ENCODE measurements at regions not wholly inside any gene's neighbourhood (a gene's known extent, or its start where the extent isn't known, plus 50 kb on each side); places are given as distances from the start of the nearest gene placed in this dataset.

DNA sequence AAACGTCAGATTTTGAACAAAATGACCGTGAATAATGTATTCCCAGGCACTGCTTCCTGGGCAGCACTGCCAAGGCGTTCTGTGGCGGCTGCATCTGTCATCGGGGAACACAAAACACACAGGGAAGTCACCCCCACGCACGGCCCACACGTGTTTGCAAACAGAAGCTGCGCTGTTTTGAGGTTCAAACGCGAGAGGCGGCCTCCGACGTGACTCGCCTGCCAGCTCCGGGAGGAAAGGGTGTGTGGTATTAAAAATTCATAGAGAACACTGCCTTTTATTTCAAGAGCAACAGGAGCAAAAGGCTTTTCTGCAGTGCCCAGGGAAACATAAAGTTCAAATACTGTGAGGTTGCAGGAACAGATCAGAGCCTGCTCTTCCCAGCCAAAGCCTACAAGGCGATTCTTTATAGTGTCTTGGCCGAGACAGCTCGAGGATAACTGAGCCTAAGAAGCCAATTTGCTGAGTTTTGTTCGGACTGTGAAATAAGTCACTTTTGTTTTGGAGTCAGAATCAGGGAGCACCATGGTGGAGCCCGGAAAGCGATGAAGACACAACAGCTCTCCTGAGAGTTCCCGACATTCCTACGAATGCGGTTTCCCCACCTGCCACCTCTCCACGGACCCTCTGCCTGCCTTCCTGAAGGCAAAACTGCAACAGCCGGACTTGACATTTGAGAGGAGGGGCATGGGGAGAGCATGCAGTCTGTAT lies 115.3 kb upstream of the IRX2 start:
- H3K4me1 ChIP-seq (ENCODE audit: control insufficient read depth in 1 of 2, insufficient read depth in 2 of 2, low read length in 2 of 2), result no peaks in the 10 kb centered on the region
- TF ChIP-seq, protein P1, sequence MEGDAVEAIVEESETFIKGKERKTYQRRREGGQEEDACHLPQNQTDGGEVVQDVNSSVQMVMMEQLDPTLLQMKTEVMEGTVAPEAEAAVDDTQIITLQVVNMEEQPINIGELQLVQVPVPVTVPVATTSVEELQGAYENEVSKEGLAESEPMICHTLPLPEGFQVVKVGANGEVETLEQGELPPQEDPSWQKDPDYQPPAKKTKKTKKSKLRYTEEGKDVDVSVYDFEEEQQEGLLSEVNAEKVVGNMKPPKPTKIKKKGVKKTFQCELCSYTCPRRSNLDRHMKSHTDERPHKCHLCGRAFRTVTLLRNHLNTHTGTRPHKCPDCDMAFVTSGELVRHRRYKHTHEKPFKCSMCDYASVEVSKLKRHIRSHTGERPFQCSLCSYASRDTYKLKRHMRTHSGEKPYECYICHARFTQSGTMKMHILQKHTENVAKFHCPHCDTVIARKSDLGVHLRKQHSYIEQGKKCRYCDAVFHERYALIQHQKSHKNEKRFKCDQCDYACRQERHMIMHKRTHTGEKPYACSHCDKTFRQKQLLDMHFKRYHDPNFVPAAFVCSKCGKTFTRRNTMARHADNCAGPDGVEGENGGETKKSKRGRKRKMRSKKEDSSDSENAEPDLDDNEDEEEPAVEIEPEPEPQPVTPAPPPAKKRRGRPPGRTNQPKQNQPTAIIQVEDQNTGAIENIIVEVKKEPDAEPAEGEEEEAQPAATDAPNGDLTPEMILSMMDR (IDR thresholded peaks at IDR 0.05 in 2 of 3, conservative IDR thresholded peaks at IDR 0.05 in 1 of 3; ENCODE audit: borderline replicate concordance in 1 of 3, insufficient read depth in 1 of 3, low read depth in 2 of 3, low read length in 2 of 3), result no peak
- no peak for TF ChIP-seq SIN3A (IDR thresholded peaks at IDR 0.05; ENCODE audit: low read depth)
- TF ChIP-seq, protein P2, sequence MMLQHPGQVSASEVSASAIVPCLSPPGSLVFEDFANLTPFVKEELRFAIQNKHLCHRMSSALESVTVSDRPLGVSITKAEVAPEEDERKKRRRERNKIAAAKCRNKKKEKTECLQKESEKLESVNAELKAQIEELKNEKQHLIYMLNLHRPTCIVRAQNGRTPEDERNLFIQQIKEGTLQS (IDR thresholded peaks at IDR 0.05), result no peak
- no peak for TF ChIP-seq CBX3 (IDR thresholded peaks at IDR 0.05; ENCODE audit: low read depth)
- TF ChIP-seq CEBPB (IDR thresholded peaks at IDR 0.05; ENCODE audit: low read depth), result no peak
- no peak for TF ChIP-seq RAD21 (IDR thresholded peaks at IDR 0.05; ENCODE audit: low read depth)
- H3K27me3 ChIP-seq (ENCODE audit: insufficient read depth, low read length), result no peaks in the 10 kb centered on the region
- no peak overlapping the region for H3K27ac ChIP-seq (ENCODE audit: low read depth, low read length)
- no peak overlapping the region for H3K9ac ChIP-seq (ENCODE audit: low read length)
- H3K4me2 ChIP-seq (ENCODE audit: low read length), result no peak overlapping the region
- no peak for DNase-seq (ENCODE audit: low read depth, low spot score)
- intact Hi-C loops (cut with micrococcal nuclease), result no loop called here
- RAD21 ChIA-PET (ENCODE audit: low non-redundant PET in 1 of 2, low total read pairs in 2 of 2, uncharacterized antibody in 2 of 2, unreplicated experiment in 2 of 2), result no interaction called here
- no peaks in the 10 kb centered on the region for H3K79me2 ChIP-seq (ENCODE audit: insufficient read depth, low read length)
- POLR2A ChIA-PET, result no interaction called here
- H2AFZ ChIP-seq (ENCODE audit: low read depth, low read length, poor library complexity, severe bottlenecking), result no peak overlapping the region
- no peaks in the 10 kb centered on the region for H3K9me2 ChIP-seq (ENCODE audit: insufficient read depth)
- H3K9me3 ChIP-seq (ENCODE audit: control insufficient read depth in 1 of 2, insufficient read depth in 1 of 2, low read depth in 1 of 2, low read length in 2 of 2), result peaks cover 4 to 27% of the 10 kb centered on the region in 2 experiments; a peak in 2 of 4 replicates
- BruUV-seq (replicated peaks), result no TSS peak
- no peaks in the 10 kb centered on the region for H4K20me1 ChIP-seq (ENCODE audit: insufficient read depth)
- CTCF ChIA-PET, result no interaction called here
- no peaks in the 10 kb centered on the region for H3K36me3 ChIP-seq (ENCODE audit: control insufficient read depth in 1 of 2, insufficient read depth in 2 of 2, low read length in 2 of 2)
- no peak for ATAC-seq
- H3K4me3 ChIP-seq (replicated peaks in 1 of 2; ENCODE audit: low read depth in 1 of 2, low read length in 2 of 2), result no peak overlapping the region

DNA sequence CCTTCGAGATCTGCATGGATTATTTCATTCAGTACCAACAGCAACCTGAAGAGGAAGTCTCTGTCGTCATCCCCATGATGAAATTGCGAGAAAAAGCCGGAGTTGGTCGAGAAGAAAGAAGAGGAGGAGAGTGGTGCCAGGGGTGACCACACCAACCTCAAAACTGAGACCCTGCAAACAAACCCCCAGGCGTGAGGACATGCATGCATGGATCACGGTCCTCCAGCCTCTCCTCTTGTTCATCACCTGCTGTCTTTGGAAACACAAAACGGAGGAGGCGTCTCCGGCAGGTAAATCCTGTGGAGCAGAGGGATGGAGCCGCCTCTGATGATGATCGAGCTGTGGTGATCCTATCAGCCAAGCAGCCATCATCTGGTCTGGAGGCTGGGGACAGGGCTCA lies 114.4 kb upstream of the IRX2 start:
- no peak for DNase-seq (ENCODE audit: low read depth, low spot score)
- no peaks in the 10 kb centered on the region for H3K36me3 ChIP-seq (ENCODE audit: control insufficient read depth in 1 of 2, insufficient read depth in 2 of 2, low read length in 2 of 2)
- ATAC-seq, result no peak
- TF ChIP-seq CBX3 (IDR thresholded peaks at IDR 0.05; ENCODE audit: low read depth) (no peak), TCF7L2 (IDR thresholded peaks at IDR 0.05; ENCODE audit: borderline replicate concordance, extremely low read depth, insufficient read depth, insufficient read length) (no peak), RAD21 (IDR thresholded peaks at IDR 0.05; ENCODE audit: low read depth) (no peak), FOSL1 (IDR thresholded peaks at IDR 0.05; ENCODE audit: low read depth) (no peak), EZH2phosphoT487 (IDR thresholded peaks at IDR 0.05; ENCODE audit: borderline replicate concordance) (no peak), ZFX (IDR thresholded peaks at IDR 0.05) (no peak), SIN3A (IDR thresholded peaks at IDR 0.05; ENCODE audit: low read depth) (no peak), POLR2AphosphoS5 (IDR thresholded peaks at IDR 0.05; ENCODE audit: low read depth, low read length) (no peak), JUND (IDR thresholded peaks at IDR 0.05) (no peak)
- TF ChIP-seq, protein P2 (IDR thresholded peaks at IDR 0.05), result no peak
- TF ChIP-seq, protein P3, sequence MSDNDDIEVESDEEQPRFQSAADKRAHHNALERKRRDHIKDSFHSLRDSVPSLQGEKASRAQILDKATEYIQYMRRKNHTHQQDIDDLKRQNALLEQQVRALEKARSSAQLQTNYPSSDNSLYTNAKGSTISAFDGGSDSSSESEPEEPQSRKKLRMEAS (IDR thresholded peaks at IDR 0.05), result no peak
- TF ChIP-seq, protein P4, sequence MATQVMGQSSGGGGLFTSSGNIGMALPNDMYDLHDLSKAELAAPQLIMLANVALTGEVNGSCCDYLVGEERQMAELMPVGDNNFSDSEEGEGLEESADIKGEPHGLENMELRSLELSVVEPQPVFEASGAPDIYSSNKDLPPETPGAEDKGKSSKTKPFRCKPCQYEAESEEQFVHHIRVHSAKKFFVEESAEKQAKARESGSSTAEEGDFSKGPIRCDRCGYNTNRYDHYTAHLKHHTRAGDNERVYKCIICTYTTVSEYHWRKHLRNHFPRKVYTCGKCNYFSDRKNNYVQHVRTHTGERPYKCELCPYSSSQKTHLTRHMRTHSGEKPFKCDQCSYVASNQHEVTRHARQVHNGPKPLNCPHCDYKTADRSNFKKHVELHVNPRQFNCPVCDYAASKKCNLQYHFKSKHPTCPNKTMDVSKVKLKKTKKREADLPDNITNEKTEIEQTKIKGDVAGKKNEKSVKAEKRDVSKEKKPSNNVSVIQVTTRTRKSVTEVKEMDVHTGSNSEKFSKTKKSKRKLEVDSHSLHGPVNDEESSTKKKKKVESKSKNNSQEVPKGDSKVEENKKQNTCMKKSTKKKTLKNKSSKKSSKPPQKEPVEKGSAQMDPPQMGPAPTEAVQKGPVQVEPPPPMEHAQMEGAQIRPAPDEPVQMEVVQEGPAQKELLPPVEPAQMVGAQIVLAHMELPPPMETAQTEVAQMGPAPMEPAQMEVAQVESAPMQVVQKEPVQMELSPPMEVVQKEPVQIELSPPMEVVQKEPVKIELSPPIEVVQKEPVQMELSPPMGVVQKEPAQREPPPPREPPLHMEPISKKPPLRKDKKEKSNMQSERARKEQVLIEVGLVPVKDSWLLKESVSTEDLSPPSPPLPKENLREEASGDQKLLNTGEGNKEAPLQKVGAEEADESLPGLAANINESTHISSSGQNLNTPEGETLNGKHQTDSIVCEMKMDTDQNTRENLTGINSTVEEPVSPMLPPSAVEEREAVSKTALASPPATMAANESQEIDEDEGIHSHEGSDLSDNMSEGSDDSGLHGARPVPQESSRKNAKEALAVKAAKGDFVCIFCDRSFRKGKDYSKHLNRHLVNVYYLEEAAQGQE (IDR thresholded peaks at IDR 0.05; ENCODE audit: low read depth), result no peak
- no peaks in the 10 kb centered on the region for H3K27me3 ChIP-seq (ENCODE audit: insufficient read depth, low read length)
- POLR2A ChIA-PET, result no interaction called here
- H3K79me2 ChIP-seq (ENCODE audit: insufficient read depth, low read length), result no peaks in the 10 kb centered on the region
- no TSS peak for BruUV-seq (replicated peaks)
- H3K9me2 ChIP-seq (ENCODE audit: insufficient read depth), result no peaks in the 10 kb centered on the region
- H2AFZ ChIP-seq (ENCODE audit: low read depth, low read length, poor library complexity, severe bottlenecking), result no peak overlapping the region
- no peaks in the 10 kb centered on the region for H3K4me1 ChIP-seq (ENCODE audit: control insufficient read depth in 1 of 2, insufficient read depth in 2 of 2, low read length in 2 of 2)
- H3K27ac ChIP-seq (ENCODE audit: low read depth, low read length), result no peak overlapping the region
- H3K9ac ChIP-seq (ENCODE audit: low read length), result no peak overlapping the region
- intact Hi-C loops (cut with micrococcal nuclease), result no loop called here
- H3K4me2 ChIP-seq (ENCODE audit: low read length), result no peak overlapping the region
- RAD21 ChIA-PET (ENCODE audit: low non-redundant PET in 1 of 2, low total read pairs in 2 of 2, uncharacterized antibody in 2 of 2, unreplicated experiment in 2 of 2), result no interaction called here
- peaks cover 4 to 27% of the 10 kb centered on the region in 2 experiments; a peak in 2 of 4 replicates for H3K9me3 ChIP-seq (ENCODE audit: control insufficient read depth in 1 of 2, insufficient read depth in 1 of 2, low read depth in 1 of 2, low read length in 2 of 2)
- no peaks in the 10 kb centered on the region for H4K20me1 ChIP-seq (ENCODE audit: insufficient read depth)
- H3K4me3 ChIP-seq (replicated peaks in 1 of 2; ENCODE audit: low read depth in 1 of 2, low read length in 2 of 2), result no peak overlapping the region
- CTCF ChIA-PET, result no interaction called here
